HG03159 (cell line): ENCODE measurements at regions not wholly inside any gene's neighbourhood (a gene's known extent, or its start where the extent isn't known, plus 50 kb on each side); places are given as distances from the start of the nearest gene placed in this dataset.

Experiments used
- ATAC-seq: cut with Tn5 transposase; IDR thresholded peaks from one replicate; pipeline ENCODE4 v1.9.1; 2021; ENCODE audit warnings: mild to moderate bottlenecking, moderate library complexity; ENCODE audit not compliant: unreplicated experiment

- ATAC-seq: peak; percentile 73
Observed at GRCh38 chr20:24773751-24774201, 175.3 kb upstream of the CST7 start.

- ATAC-seq: no peak
Observed at GRCh38 chr20:24775966-24776365, 173.1 kb upstream of the CST7 start.

GRCh38 chr20:24776755-24777271, 172.3 kb upstream of the CST7 start:
- no peak for ATAC-seq

GRCh38 chr20:24777746-24778145, 171.3 kb upstream of the CST7 start:
- no peak for ATAC-seq

- no peak for ATAC-seq
Observed at GRCh38 chr20:24778585-24779031, 170.5 kb upstream of the CST7 start.

GRCh38 chr20:24779131-24779530, 169.9 kb upstream of the CST7 start:
- no peak for ATAC-seq

GRCh38 chr20:24779946-24780345, 169.1 kb upstream of the CST7 start:
- no peak for ATAC-seq

GRCh38 chr20:24780674-24781417, 168.2 kb upstream of the CST7 start:
- ATAC-seq: no peak

GRCh38 chr20:24781418-24781980, 167.6 kb upstream of the CST7 start:
- ATAC-seq: no peak

- no peak for ATAC-seq
Observed at GRCh38 chr20:24782301-24782700, 166.8 kb upstream of the CST7 start.

GRCh38 chr20:24782801-24783630, 166.1 kb upstream of the CST7 start:
- ATAC-seq: no peak

GRCh38 chr20:24783631-24784492, 165.2 kb upstream of the CST7 start:
- no peak for ATAC-seq

GRCh38 chr20:24784607-24785006, 164.5 kb upstream of the CST7 start:
- no peak for ATAC-seq

- ATAC-seq: no peak
Observed at GRCh38 chr20:24785141-24786110, 163.6 kb upstream of the CST7 start.

GRCh38 chr20:24786111-24786495, 163.0 kb upstream of the CST7 start:
- ATAC-seq: no peak

- ATAC-seq: no peak
Observed at GRCh38 chr20:24786646-24787045, 162.4 kb upstream of the CST7 start.

GRCh38 chr20:24787071-24787470, 162.0 kb upstream of the CST7 start:
- ATAC-seq: no peak

GRCh38 chr20:24787621-24788020, 161.4 kb upstream of the CST7 start:
- ATAC-seq: no peak

- no peak for ATAC-seq
Observed at GRCh38 chr20:24789877-24790276, 159.2 kb upstream of the CST7 start.
